ENCODE measurements at regions not wholly inside any gene's neighbourhood (a gene's known extent, or its start where the extent isn't known, plus 50 kb on each side); places are given as distances from the start of the nearest gene placed in this dataset.
A peak's percentile ranks its signal among the peaks of the same experiment; 100 is the strongest.

DNA sequence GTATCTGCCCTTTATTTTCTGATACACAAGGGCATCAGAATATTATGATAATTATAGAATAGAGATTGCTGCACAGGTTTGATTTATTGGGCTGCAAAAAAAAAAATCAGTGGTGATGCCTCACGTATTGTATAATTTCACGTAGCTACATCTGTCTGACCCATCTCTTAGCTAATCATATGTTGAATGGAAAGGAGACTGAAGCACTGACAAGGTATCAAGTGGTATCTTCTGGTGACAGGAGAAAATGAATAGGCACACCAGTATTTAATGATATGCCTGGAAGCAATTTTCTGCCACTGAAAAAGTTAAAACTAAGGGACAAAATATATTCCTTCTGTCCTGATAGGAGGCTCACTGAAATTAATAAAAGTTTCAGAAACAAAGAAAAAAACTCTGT, 837.2 kb upstream of the FBXO33 start:
- Histone ChIP-seq H3K27ac (no peak overlapping the region), H3K27me3 (ENCODE audit: insufficient read depth in 3 of 3, low read length in 2 of 3) (no peaks in the 10 kb centered on the region), H3K36me3 (ENCODE audit: insufficient read depth in 1 of 2, low read depth in 1 of 2) (no peaks in the 10 kb centered on the region), H3K9me3 (no peaks in the 10 kb centered on the region), H3K4me1 (no peaks in the 10 kb centered on the region), H3K4me3 (no peak overlapping the region)
- ATAC-seq (no peak), DNase-seq (no peak)
- TF ChIP-seq, protein P1, sequence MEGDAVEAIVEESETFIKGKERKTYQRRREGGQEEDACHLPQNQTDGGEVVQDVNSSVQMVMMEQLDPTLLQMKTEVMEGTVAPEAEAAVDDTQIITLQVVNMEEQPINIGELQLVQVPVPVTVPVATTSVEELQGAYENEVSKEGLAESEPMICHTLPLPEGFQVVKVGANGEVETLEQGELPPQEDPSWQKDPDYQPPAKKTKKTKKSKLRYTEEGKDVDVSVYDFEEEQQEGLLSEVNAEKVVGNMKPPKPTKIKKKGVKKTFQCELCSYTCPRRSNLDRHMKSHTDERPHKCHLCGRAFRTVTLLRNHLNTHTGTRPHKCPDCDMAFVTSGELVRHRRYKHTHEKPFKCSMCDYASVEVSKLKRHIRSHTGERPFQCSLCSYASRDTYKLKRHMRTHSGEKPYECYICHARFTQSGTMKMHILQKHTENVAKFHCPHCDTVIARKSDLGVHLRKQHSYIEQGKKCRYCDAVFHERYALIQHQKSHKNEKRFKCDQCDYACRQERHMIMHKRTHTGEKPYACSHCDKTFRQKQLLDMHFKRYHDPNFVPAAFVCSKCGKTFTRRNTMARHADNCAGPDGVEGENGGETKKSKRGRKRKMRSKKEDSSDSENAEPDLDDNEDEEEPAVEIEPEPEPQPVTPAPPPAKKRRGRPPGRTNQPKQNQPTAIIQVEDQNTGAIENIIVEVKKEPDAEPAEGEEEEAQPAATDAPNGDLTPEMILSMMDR (IDR thresholded peaks at IDR 0.05), result no peak
- 70 to 79% (median 70%) methylated on average over 2 of the region's 2 CpGs for WGBS, 3 donors
- intact Hi-C loops (cut with DNase I), result no loop called here

DNA sequence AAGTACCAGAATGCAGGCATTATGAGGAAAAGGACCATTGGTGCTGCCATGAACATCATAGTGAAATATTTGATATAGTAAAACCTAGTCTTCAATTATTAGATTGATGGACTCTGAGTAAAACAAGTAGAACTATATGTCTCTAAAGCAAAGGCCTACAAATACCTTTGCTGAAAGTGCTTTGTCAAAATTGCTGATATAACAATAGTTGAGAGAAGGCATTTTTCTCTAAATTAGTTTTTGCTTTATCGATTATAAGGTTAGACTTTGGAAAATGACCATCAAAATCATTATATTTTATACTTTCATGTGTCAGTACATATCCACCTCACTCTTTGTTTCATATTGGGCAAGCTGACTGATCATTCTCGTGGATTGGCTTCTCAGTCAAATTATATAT, 836.0 kb upstream of the FBXO33 start:
- intact Hi-C loops (cut with DNase I), result no loop called here
- ATAC-seq (no peak), DNase-seq (no peak)
- WGBS, 3 donors, result 73 to 87% (median 73%) methylated on average over 2 of the region's 2 CpGs
- Histone ChIP-seq H3K27ac (no peak overlapping the region), H3K36me3 (ENCODE audit: insufficient read depth in 1 of 2, low read depth in 1 of 2) (no peaks in the 10 kb centered on the region), H3K9me3 (no peaks in the 10 kb centered on the region), H3K4me3 (no peak overlapping the region), H3K4me1 (no peaks in the 10 kb centered on the region), H3K27me3 (ENCODE audit: insufficient read depth in 3 of 3, low read length in 2 of 3) (no peaks in the 10 kb centered on the region)
- TF ChIP-seq, protein P1 (IDR thresholded peaks at IDR 0.05), result no peak

DNA sequence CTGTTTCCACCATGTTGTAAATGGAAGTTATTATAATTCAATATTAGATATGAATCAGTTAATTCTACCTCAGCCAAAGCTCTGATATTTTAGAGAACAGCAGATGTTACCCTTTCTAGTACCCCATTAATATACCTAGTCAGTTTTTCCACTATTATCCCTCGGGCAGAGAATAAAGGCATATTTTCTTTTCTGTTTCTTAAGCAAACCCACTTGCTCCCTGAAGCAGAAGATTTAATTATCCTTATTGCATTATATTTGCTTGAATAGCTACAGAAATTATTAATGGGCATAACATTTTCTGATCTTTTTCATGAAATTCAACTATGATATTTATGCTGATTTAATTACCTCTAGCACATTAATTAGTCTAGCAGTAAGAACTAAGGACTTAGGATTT, 832.9 kb upstream of the FBXO33 start:
- H3K27me3 ChIP-seq (ENCODE audit: insufficient read depth in 3 of 3, low read length in 2 of 3), result no peaks in the 10 kb centered on the region
- TF ChIP-seq, protein P1 (IDR thresholded peaks at IDR 0.05), result no peak
- H3K4me3 ChIP-seq, result no peak overlapping the region
- DNase-seq, result no peak
- no peak overlapping the region for H3K27ac ChIP-seq
- 15 to 59% (median 51%) methylated on average over 1 of the region's 1 CpG for WGBS, 3 donors
- intact Hi-C loops (cut with DNase I), result no loop called here
- no peaks in the 10 kb centered on the region for H3K36me3 ChIP-seq (ENCODE audit: insufficient read depth in 1 of 2, low read depth in 1 of 2)
- no peaks in the 10 kb centered on the region for H3K9me3 ChIP-seq
- H3K4me1 ChIP-seq, result no peaks in the 10 kb centered on the region
- no peak for ATAC-seq

DNA sequence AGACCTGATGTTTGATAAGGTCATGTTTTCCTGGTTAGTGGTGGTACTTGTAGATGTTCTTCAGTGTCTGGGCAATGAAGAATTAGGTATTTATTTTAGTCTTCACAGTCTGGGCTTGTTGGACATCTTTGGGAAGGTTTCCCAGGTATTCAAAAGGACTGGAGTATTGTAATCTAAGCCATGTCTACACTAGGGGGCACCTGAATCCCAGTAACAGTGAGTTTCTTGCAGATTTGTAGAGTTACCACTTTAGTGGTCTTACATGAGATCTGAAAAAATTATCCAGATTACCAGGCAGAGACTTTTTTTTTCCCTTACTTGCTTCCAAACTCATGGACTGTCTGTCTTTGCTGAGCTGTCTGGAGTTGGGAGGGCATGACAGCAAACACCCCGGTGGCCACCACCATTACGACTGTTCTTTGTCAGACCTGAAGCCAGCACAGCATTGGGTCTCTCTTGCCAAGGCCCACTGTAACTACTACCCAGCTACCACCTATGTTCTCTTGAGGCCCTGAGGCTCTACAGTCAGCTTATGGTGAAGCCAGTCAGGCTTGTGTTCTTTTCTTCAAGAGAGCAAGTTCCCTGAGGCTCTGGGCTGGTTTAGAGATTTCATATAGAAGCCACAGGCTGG, 820.7 kb upstream of the FBXO33 start:
- no peaks in the 10 kb centered on the region for H3K36me3 ChIP-seq (ENCODE audit: insufficient read depth in 1 of 2, low read depth in 1 of 2)
- H3K4me1 ChIP-seq, result no peaks in the 10 kb centered on the region
- H3K27me3 ChIP-seq (ENCODE audit: insufficient read depth in 3 of 3, low read length in 2 of 3), result no peaks in the 10 kb centered on the region
- intact Hi-C loops (cut with DNase I), result no loop called here
- H3K4me3 ChIP-seq, result no peak overlapping the region
- H3K9me3 ChIP-seq, result no peaks in the 10 kb centered on the region
- no peak for ATAC-seq
- TF ChIP-seq, protein P1 (IDR thresholded peaks at IDR 0.05), result no peak
- 93 to 96% (median 94%) methylated on average over 2 of the region's 2 CpGs for WGBS, 3 donors
- DNase-seq, result peak in 1 of 2 donors; percentile 17
- H3K27ac ChIP-seq, result no peak overlapping the region

DNA sequence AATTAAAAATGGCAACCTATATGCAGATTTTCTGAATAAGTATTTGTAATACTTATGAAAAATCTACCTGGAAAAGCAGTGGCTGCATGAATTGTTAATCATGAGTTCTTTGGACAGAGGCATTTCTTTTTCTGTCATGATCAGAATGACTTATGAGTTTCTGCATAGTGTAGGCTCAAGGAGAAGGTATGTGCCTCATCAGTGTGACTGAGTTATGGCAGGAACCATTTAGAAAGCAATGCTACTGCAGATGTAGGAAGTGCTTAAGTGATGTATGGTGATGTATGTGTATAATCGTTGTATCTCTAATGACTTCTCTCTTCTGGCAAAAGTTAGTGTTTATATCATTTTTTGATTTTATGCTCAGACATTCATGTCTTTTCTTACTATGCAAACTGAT, 816.4 kb upstream of the FBXO33 start:
- Histone ChIP-seq H3K4me3 (no peak overlapping the region), H3K27me3 (ENCODE audit: insufficient read depth in 3 of 3, low read length in 2 of 3) (no peaks in the 10 kb centered on the region), H3K4me1 (no peaks in the 10 kb centered on the region), H3K9me3 (no peaks in the 10 kb centered on the region), H3K36me3 (ENCODE audit: insufficient read depth in 1 of 2, low read depth in 1 of 2) (no peaks in the 10 kb centered on the region), H3K27ac (no peak overlapping the region)
- intact Hi-C loops (cut with DNase I), result no loop called here
- DNase-seq (no peak), ATAC-seq (no peak)
- TF ChIP-seq, protein P1 (IDR thresholded peaks at IDR 0.05), result no peak
- WGBS, 3 donors, result 36 to 53% (median 51%) methylated on average over 1 of the region's 1 CpG
